AG04449 (cell line): ENCODE measurements at regions not wholly inside any gene's neighbourhood (a gene's known extent, or its start where the extent isn't known, plus 50 kb on each side); places are given as distances from the start of the nearest gene placed in this dataset.
"Not testable (repeated sequence)": the region's sequence is repeated elsewhere in the genome, so short reads cannot be mapped to it uniquely, and the experiment has no call there.

Source experiments
- CTCF ChIA-PET: fragments of 350-600 bp; formaldehyde crosslinking; extraction: SDS; loops from one replicate; lab custom pipeline; 2021; ENCODE audit warnings: antibody characterized with exemption; lab: Yijun Ruan, JAX
- POLR2A ChIA-PET: fragments of 400-600, 350-600 bp; formaldehyde crosslinking; extraction: SDS; loops from one replicate; lab custom pipeline; 2020; ENCODE audit warnings: antibody characterized with exemption, inconsistent platforms; lab: Yijun Ruan, JAX
- DNase-seq: peaks from one replicate; pipeline ENCODE4 v3.0.0-alpha.2; 2010; ENCODE audit warnings: low read depth, low spot score
- H3K4me3 ChIP-seq: 2 replicates; pipeline ENCODE4 v1.5.1; 2011; ENCODE audit warnings: low read depth, mild to moderate bottlenecking, control low read depth, low read length
- TF ChIP-seq, protein P1 (sequence below): IDR thresholded peaks from one replicate; pipeline ENCODE4 v1.5.1; 2011; ENCODE audit warnings: mild to moderate bottlenecking, moderate library complexity, low read length, control low read depth, inconsistent platforms; ENCODE audit not compliant: insufficient read depth; ENCODE audit errors: missing control alignments

- TF ChIP-seq, protein P1, sequence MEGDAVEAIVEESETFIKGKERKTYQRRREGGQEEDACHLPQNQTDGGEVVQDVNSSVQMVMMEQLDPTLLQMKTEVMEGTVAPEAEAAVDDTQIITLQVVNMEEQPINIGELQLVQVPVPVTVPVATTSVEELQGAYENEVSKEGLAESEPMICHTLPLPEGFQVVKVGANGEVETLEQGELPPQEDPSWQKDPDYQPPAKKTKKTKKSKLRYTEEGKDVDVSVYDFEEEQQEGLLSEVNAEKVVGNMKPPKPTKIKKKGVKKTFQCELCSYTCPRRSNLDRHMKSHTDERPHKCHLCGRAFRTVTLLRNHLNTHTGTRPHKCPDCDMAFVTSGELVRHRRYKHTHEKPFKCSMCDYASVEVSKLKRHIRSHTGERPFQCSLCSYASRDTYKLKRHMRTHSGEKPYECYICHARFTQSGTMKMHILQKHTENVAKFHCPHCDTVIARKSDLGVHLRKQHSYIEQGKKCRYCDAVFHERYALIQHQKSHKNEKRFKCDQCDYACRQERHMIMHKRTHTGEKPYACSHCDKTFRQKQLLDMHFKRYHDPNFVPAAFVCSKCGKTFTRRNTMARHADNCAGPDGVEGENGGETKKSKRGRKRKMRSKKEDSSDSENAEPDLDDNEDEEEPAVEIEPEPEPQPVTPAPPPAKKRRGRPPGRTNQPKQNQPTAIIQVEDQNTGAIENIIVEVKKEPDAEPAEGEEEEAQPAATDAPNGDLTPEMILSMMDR: no peak
- ChIA-PET CTCF (no interaction called here), POLR2A (no interaction called here)
- no peak overlapping the region for H3K4me3 ChIP-seq
- no peak for DNase-seq
Observed at GRCh38 chr21:20187028-20187427, 811.2 kb upstream of the NCAM2 start.

DNA sequence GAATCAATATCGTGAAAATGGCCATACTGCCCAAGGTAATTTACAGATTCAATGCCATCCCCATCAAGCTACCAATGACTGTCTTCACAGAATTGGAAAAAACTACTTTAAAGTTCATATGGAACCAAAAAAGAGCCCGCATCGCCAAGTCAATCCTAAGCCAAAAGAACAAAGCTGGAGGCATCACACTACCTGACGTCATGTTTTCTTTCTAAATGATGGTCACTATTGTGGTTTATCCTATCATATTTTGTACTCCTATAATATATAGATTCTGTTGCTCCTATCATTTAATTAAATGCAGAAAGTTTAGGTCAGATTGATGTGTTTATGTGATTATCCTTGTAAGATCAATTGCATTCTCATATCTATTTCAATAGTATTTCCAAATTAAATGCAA, 796.9 kb upstream of the NCAM2 start:
- CTCF ChIA-PET, POLR2A ChIA-PET, DNase-seq, H3K4me3 ChIP-seq: not testable (repeated sequence)

GRCh38 chr21:20207335-20207734, 790.9 kb upstream of the NCAM2 start:
- ChIA-PET POLR2A (no interaction called here), CTCF (no interaction called here)
- DNase-seq: no peak
- TF ChIP-seq, protein P1: no peak
- H3K4me3 ChIP-seq: no peak overlapping the region

- TF ChIP-seq, protein P1: no peak
- DNase-seq: no peak
- H3K4me3 ChIP-seq: no peak overlapping the region
- CTCF ChIA-PET: no interaction called here
- POLR2A ChIA-PET: no interaction called here
Observed at GRCh38 chr21:20215959-20216358, 782.2 kb upstream of the NCAM2 start.

- no peak for DNase-seq
- ChIA-PET CTCF (no interaction called here), POLR2A (no interaction called here)
- H3K4me3 ChIP-seq: no peak overlapping the region
- TF ChIP-seq, protein P1: no peak
Observed at GRCh38 chr21:20220586-20220985, 777.6 kb upstream of the NCAM2 start.

DNA sequence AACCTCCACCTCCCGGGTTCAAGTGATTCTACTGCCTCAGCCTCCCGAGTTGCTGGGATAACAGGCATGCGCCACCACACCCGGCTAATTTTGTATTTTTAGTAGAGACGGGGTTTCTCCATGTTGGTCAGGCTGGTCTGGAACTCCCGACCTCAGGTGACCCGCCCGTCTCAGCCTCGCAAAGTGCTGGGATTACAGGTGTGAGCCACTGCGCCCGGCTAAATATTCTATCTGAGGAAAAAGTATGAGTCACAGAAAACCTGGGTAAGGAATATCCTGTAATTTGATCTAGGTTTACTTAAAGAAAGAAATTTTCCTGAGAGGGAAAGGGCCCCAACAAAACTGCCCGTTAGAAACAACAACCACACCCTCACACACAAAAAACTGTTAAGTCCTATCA, 776.2 kb upstream of the NCAM2 start:
- H3K4me3 ChIP-seq, POLR2A ChIA-PET: not testable (repeated sequence)

DNA sequence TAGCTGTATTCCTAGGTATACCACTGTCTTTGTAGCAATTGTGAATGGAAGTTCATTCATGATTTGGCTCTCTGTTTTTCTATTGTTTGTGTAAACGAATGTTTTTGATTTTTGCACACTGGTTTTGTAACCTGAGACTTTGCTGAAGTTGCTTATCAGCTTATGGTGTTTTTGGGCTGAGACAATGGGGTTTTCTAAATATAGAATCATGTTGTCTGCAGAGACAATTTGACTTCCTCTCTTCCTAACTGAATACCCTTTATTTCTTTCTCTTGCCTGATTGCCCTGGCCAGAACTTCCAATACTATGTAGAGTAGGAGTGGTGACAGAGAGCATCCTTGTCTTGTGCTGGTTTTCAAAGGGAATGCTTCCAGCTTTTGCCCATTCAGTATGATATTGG, 761.6 kb upstream of the NCAM2 start:
- POLR2A ChIA-PET, H3K4me3 ChIP-seq, DNase-seq, CTCF ChIA-PET: not testable (repeated sequence)

More for the DNA sequence above, 776.2 kb upstream of the NCAM2 start:
- CTCF ChIA-PET, DNase-seq: not testable (repeated sequence)

GRCh38 chr21:20249401-20249800, 748.8 kb upstream of the NCAM2 start:
- H3K4me3 ChIP-seq: no peak overlapping the region
- no peak for DNase-seq
- CTCF ChIA-PET: no interaction called here
- TF ChIP-seq, protein P1: no peak
- POLR2A ChIA-PET: no interaction called here
